ENCODE measurements at regions not wholly inside any gene's neighbourhood (a gene's known extent, or its start where the extent isn't known, plus 50 kb on each side); places are given as distances from the start of the nearest gene placed in this dataset.

- Histone ChIP-seq H3K4me1 (ENCODE audit: low read depth) (no peaks in the 10 kb centered on the region), H3K36me3 (no peaks in the 10 kb centered on the region), H3K4me3 (no peak overlapping the region), H3K27me3 (no peaks in the 10 kb centered on the region), H3K27ac (no peak overlapping the region), H3K9me3 (ENCODE audit: low read depth) (no peaks in the 10 kb centered on the region)
- TF ChIP-seq CTCF (IDR thresholded peaks at IDR 0.05; ENCODE audit: low read depth, low read length) = no peak
- no peak for DNase-seq (ENCODE audit: low read depth in 1 of 2, low spot score in 1 of 2)
These were observed 183.1 kb upstream of the DDX18 start for GRCh38 chr2:117631152-117631945.

- Histone ChIP-seq H3K4me1 (ENCODE audit: low read depth) (no peaks in the 10 kb centered on the region), H3K4me3 (no peak overlapping the region), H3K9me3 (ENCODE audit: low read depth) (no peaks in the 10 kb centered on the region), H3K27me3 (no peaks in the 10 kb centered on the region), H3K36me3 (no peaks in the 10 kb centered on the region), H3K27ac (no peak overlapping the region)
- no peak for TF ChIP-seq CTCF (IDR thresholded peaks at IDR 0.05; ENCODE audit: low read depth, low read length)
- no peak for DNase-seq (ENCODE audit: low read depth in 1 of 2, low spot score in 1 of 2)
These were observed 179.0 kb upstream of the DDX18 start for GRCh38 chr2:117635481-117635880.

GRCh38 chr2:117639401-117639800, 175.1 kb upstream of the DDX18 start:
- TF ChIP-seq CTCF (IDR thresholded peaks at IDR 0.05; ENCODE audit: low read depth, low read length) = no peak
- Histone ChIP-seq H3K4me1 (ENCODE audit: low read depth) (no peaks in the 10 kb centered on the region), H3K27ac (no peak overlapping the region), H3K4me3 (no peak overlapping the region), H3K36me3 (no peaks in the 10 kb centered on the region), H3K27me3 (no peaks in the 10 kb centered on the region), H3K9me3 (ENCODE audit: low read depth) (no peaks in the 10 kb centered on the region)
- no peak for DNase-seq (ENCODE audit: low read depth in 1 of 2, low spot score in 1 of 2)

GRCh38 chr2:117644403-117644802, 170.1 kb upstream of the DDX18 start:
- no peak for TF ChIP-seq CTCF (IDR thresholded peaks at IDR 0.05; ENCODE audit: low read depth, low read length)

GRCh38 chr2:117645458-117645857, 169.0 kb upstream of the DDX18 start:
- DNase-seq (ENCODE audit: low read depth in 1 of 2, low spot score in 1 of 2) = no peak
- Histone ChIP-seq H3K4me3 (no peak overlapping the region), H3K9me3 (ENCODE audit: low read depth) (no peaks in the 10 kb centered on the region), H3K4me1 (ENCODE audit: low read depth) (no peaks in the 10 kb centered on the region), H3K27ac (no peak overlapping the region), H3K36me3 (no peaks in the 10 kb centered on the region), H3K27me3 (no peaks in the 10 kb centered on the region)
- no peak for TF ChIP-seq CTCF (IDR thresholded peaks at IDR 0.05; ENCODE audit: low read depth, low read length)

More at GRCh38 chr2:117644403-117644802, 170.1 kb upstream of the DDX18 start:
- Histone ChIP-seq H3K4me1 (ENCODE audit: low read depth) (no peaks in the 10 kb centered on the region), H3K27me3 (no peaks in the 10 kb centered on the region), H3K9me3 (ENCODE audit: low read depth) (no peaks in the 10 kb centered on the region), H3K27ac (no peak overlapping the region), H3K4me3 (no peak overlapping the region), H3K36me3 (no peaks in the 10 kb centered on the region)
- DNase-seq (ENCODE audit: low read depth in 1 of 2, low spot score in 1 of 2) = no peak

All from cardiac muscle cell (in vitro differentiated cells and primary cell).